HL-60 (cell line): ENCODE measurements at regions not wholly inside any gene's neighbourhood (a gene's known extent, or its start where the extent isn't known, plus 50 kb on each side); places are given as distances from the start of the nearest gene placed in this dataset.

Experiments
- CTCF ChIP-seq: IDR thresholded peaks from one replicate; pipeline ENCODE4 v1.5.1; 2011; ENCODE audit warnings: low read length, control low read depth, inconsistent platforms; ENCODE audit not compliant: insufficient read depth
- POLR2AphosphoS5 ChIP-seq: IDR thresholded peaks from 2 replicates; pipeline ENCODE4 v1.6.1; 2012; ENCODE audit warnings: low read depth
- REST ChIP-seq: IDR thresholded peaks from 2 replicates; pipeline ENCODE4 v1.6.1; 2012; ENCODE audit warnings: low read depth; ENCODE audit not compliant: insufficient replicate concordance

- TF ChIP-seq CTCF (no peak), POLR2AphosphoS5 (no peak), REST (no peak)
Measured at GRCh38 chr18:72648079-72648478, 103.9 kb upstream of the CBLN2 start.
